Thyroid gland (tissue), 4 donors: ENCODE measurements at regions not wholly inside any gene's neighbourhood (a gene's known extent, or its start where the extent isn't known, plus 50 kb on each side); places are given as distances from the start of the nearest gene placed in this dataset.

Experiments
- DNase-seq, 2 donors: peaks; one replicate each; pipeline ENCODE4 v3.0.0-alpha.2; 2019
- H3K27ac ChIP-seq, 3 donors: fragments of 200-600 bp; sonication (generic); 1 replicate in 2 of 3; 2 replicates in 1 of 3; pipeline ENCODE4 v1.5.1; 2016 to 2019; ENCODE audit warnings: mild to moderate bottlenecking in 1 of 3, moderate library complexity in 1 of 3
- H3K27me3 ChIP-seq: fragments of 200-600 bp; sonication (generic); one replicate; pipeline ENCODE4 v1.5.1; 2019
- H3K36me3 ChIP-seq, 2 donors: fragments of 200-600 bp; sonication (generic); one replicate each; pipeline ENCODE4 v1.5.1; 2016 to 2019
- H3K4me1 ChIP-seq, 2 donors: fragments of 200-600 bp; sonication (generic); one replicate each; pipeline ENCODE4 v1.5.1; 2017 to 2019
- H3K4me3 ChIP-seq, 3 donors: fragments of 200-600 bp; sonication (generic); replicated peaks in 1 of 3; 1 replicate in 2 of 3; 2 replicates in 1 of 3; pipeline ENCODE4 v1.5.1; 2016; ENCODE audit warnings: mild to moderate bottlenecking in 1 of 3
- H3K9me3 ChIP-seq: fragments of 200-600 bp; sonication (generic); one replicate; pipeline ENCODE4 v1.5.1; 2017
- CTCF ChIP-seq, 6 experiments: fragments of 200-600 bp in 3 of 6; fragments of 450-650 bp in 3 of 6; sonication (generic) in 3 of 6; IDR thresholded peaks; one replicate each; pipeline ENCODE4 v1.5.1; 2016 to 2019; ENCODE audit warnings: antibody characterized with exemption in 6 of 6, mild to moderate bottlenecking in 2 of 6, inconsistent platforms in 1 of 6, moderate library complexity in 1 of 6
- POLR2A ChIP-seq, 2 donors: fragments of 450-650 bp; IDR thresholded peaks; one replicate each; pipeline ENCODE4 v1.6.1; 2017; ENCODE audit warnings: antibody characterized with exemption in 2 of 2, mild to moderate bottlenecking in 2 of 2, moderate library complexity in 1 of 2
- WGBS, 2 donors: methylation state at CpG; one replicate each; pipeline ENCODE4 v1.1.5; 2017; 5-methylcytosine and 5-hydroxymethylcytosine counted together
- intact Hi-C: fragments of 100-400 bp; cut with DNase I; formaldehyde crosslinking; loops from one replicate; pipeline ENCODE4 v1.15.1; 2023

GRCh38 chr3:150252462-150252861 lies 155.6 kb upstream of the TSC22D2 start:
- no peaks in the 10 kb centered on the region for H3K9me3 ChIP-seq
- peaks cover 43 to 52% of the 10 kb centered on the region in 2 donors for H3K4me1 ChIP-seq
- peak overlapping the region; percentile 82 to 91 (median 85) for H3K27ac ChIP-seq
- H3K4me3 ChIP-seq: no peak overlapping the region
- TF ChIP-seq POLR2A (IDR thresholded peaks at IDR 0.05): peak in 1 of 2 donors; percentile 10
- TF ChIP-seq CTCF (IDR thresholded peaks at IDR 0.05): no peak
- intact Hi-C loops: no loop called here
- WGBS, 2 donors: 17 to 35% methylated on average over 2 of the region's 2 CpGs
- H3K36me3 ChIP-seq: no peaks in the 10 kb centered on the region
- no peaks in the 10 kb centered on the region for H3K27me3 ChIP-seq
- peak; percentile 13 to 29 for DNase-seq

GRCh38 chr3:150251187-150252062 lies 156.7 kb upstream of the TSC22D2 start:
- Histone ChIP-seq H3K4me3 (no peak overlapping the region), H3K36me3 (no peaks in the 10 kb centered on the region), H3K27me3 (no peaks in the 10 kb centered on the region), H3K4me1 (peaks cover 43 to 52% of the 10 kb centered on the region in 2 donors), H3K9me3 (no peaks in the 10 kb centered on the region), H3K27ac (peak overlapping the region; percentile 82 to 91 (median 85))
- intact Hi-C loops: no loop called here
- WGBS, 2 donors: 50 to 68% methylated on average over 5 of the region's 5 CpGs
- no peak for TF ChIP-seq POLR2A (IDR thresholded peaks at IDR 0.05)
- TF ChIP-seq CTCF (IDR thresholded peaks at IDR 0.05): no peak
- DNase-seq: no peak

GRCh38 chr3:150249779-150250470 lies 158.2 kb upstream of the TSC22D2 start:
- no peak overlapping the region for H3K27ac ChIP-seq
- DNase-seq: no peak
- no peak overlapping the region for H3K4me3 ChIP-seq
- H3K36me3 ChIP-seq: no peaks in the 10 kb centered on the region
- H3K9me3 ChIP-seq: no peaks in the 10 kb centered on the region
- intact Hi-C loops: no loop called here
- TF ChIP-seq POLR2A (IDR thresholded peaks at IDR 0.05): no peak
- no peak for TF ChIP-seq CTCF (IDR thresholded peaks at IDR 0.05)
- H3K4me1 ChIP-seq: peaks cover 36 to 40% of the 10 kb centered on the region in 2 donors
- no peaks in the 10 kb centered on the region for H3K27me3 ChIP-seq
- 92 to 98% methylated on average over 7 of the region's 7 CpGs for WGBS, 2 donors

- DNase-seq: no peak
- H3K27ac ChIP-seq: no peak overlapping the region
- H3K9me3 ChIP-seq: no peaks in the 10 kb centered on the region
- intact Hi-C loops: no loop called here
- WGBS, 2 donors: 80 to 84% methylated on average over 4 of the region's 4 CpGs
- H3K36me3 ChIP-seq: no peaks in the 10 kb centered on the region
- peaks cover 31% of the 10 kb centered on the region in 2 donors for H3K4me1 ChIP-seq
- no peaks in the 10 kb centered on the region for H3K27me3 ChIP-seq
- TF ChIP-seq CTCF (IDR thresholded peaks at IDR 0.05): no peak
- no peak for TF ChIP-seq POLR2A (IDR thresholded peaks at IDR 0.05)
- H3K4me3 ChIP-seq: no peak overlapping the region
Measured at GRCh38 chr3:150248888-150249681, 159.0 kb upstream of the TSC22D2 start.
